ENCODE measurements at regions not wholly inside any gene's neighbourhood (a gene's known extent, or its start where the extent isn't known, plus 50 kb on each side); places are given as distances from the start of the nearest gene placed in this dataset.
"Not testable (repeated sequence)": the region's sequence is repeated elsewhere in the genome, so short reads cannot be mapped to it uniquely, and the experiment has no call there.

- Histone ChIP-seq H3K79me2 (ENCODE audit: low read length) (no peaks in the 10 kb centered on the region), H2AFZ (ENCODE audit: low read length) (no peak overlapping the region), H4K20me1 (ENCODE audit: insufficient read depth, low read depth, low read length) (no peaks in the 10 kb centered on the region), H3K9ac (ENCODE audit: low read length) (no peak overlapping the region), H3K4me2 (ENCODE audit: low read depth, low read length, poor library complexity, severe bottlenecking) (no peak overlapping the region), H3K27ac (ENCODE audit: low read length) (no peak overlapping the region), H3K4me1 (ENCODE audit: low read length) (no peaks in the 10 kb centered on the region), H3K9me3 (ENCODE audit: low read length) (no peaks in the 10 kb centered on the region), H3K27me3 (ENCODE audit: low read length) (no peaks in the 10 kb centered on the region), H3K9me2 (replicated peaks; ENCODE audit: insufficient read depth, low read length) (no peaks in the 10 kb centered on the region), H3K4me3 (ENCODE audit: low read length) (no peak overlapping the region), H3K36me3 (ENCODE audit: insufficient read depth, low read length) (no peaks in the 10 kb centered on the region)
- DNase-seq = no peak
Observed at GRCh38 chr2:10196110-10196892, 73.8 kb downstream of the RRM2 start.

GRCh38 chr2:10196948-10197696, 74.6 kb downstream of the RRM2 start:
- no peak overlapping the region for H3K4me3 ChIP-seq (ENCODE audit: low read length)
- no peaks in the 10 kb centered on the region for H3K9me3 ChIP-seq (ENCODE audit: low read length)
- H3K9ac ChIP-seq (ENCODE audit: low read length) = no peak overlapping the region
- H3K79me2 ChIP-seq (ENCODE audit: low read length) = no peaks in the 10 kb centered on the region
- no peaks in the 10 kb centered on the region for H3K4me1 ChIP-seq (ENCODE audit: low read length)
- H3K4me2 ChIP-seq (ENCODE audit: low read depth, low read length, poor library complexity, severe bottlenecking) = no peak overlapping the region
- H3K36me3 ChIP-seq (ENCODE audit: insufficient read depth, low read length) = no peaks in the 10 kb centered on the region
- no peak overlapping the region for H2AFZ ChIP-seq (ENCODE audit: low read length)
- DNase-seq = no peak
- no peaks in the 10 kb centered on the region for H3K9me2 ChIP-seq (replicated peaks; ENCODE audit: insufficient read depth, low read length)
- H4K20me1 ChIP-seq (ENCODE audit: insufficient read depth, low read depth, low read length) = no peaks in the 10 kb centered on the region
- no peak overlapping the region for H3K27ac ChIP-seq (ENCODE audit: low read length)
- H3K27me3 ChIP-seq (ENCODE audit: low read length) = no peaks in the 10 kb centered on the region

- Histone ChIP-seq H3K36me3 (ENCODE audit: insufficient read depth, low read length) (no peaks in the 10 kb centered on the region), H3K4me3 (ENCODE audit: low read length) (no peak overlapping the region), H4K20me1 (ENCODE audit: insufficient read depth, low read depth, low read length) (no peaks in the 10 kb centered on the region), H3K4me2 (ENCODE audit: low read depth, low read length, poor library complexity, severe bottlenecking) (no peak overlapping the region), H3K9me2 (replicated peaks; ENCODE audit: insufficient read depth, low read length) (no peaks in the 10 kb centered on the region), H2AFZ (ENCODE audit: low read length) (no peak overlapping the region), H3K27me3 (ENCODE audit: low read length) (no peaks in the 10 kb centered on the region), H3K79me2 (ENCODE audit: low read length) (no peaks in the 10 kb centered on the region), H3K27ac (ENCODE audit: low read length) (no peak overlapping the region), H3K9me3 (ENCODE audit: low read length) (no peaks in the 10 kb centered on the region), H3K9ac (ENCODE audit: low read length) (no peak overlapping the region), H3K4me1 (ENCODE audit: low read length) (no peaks in the 10 kb centered on the region)
- no peak for DNase-seq
Observed at GRCh38 chr2:10197697-10198076, 75.1 kb downstream of the RRM2 start.

- H3K36me3 ChIP-seq (ENCODE audit: insufficient read depth, low read length); H3K9me3 ChIP-seq (ENCODE audit: low read length); H3K4me1 ChIP-seq (ENCODE audit: low read length): not testable (repeated sequence)
Observed at GRCh38 chr2:10198482-10198881, 75.9 kb downstream of the RRM2 start.

GRCh38 chr2:10201201-10201600, 78.7 kb downstream of the RRM2 start:
- no peak overlapping the region for H3K27ac ChIP-seq (ENCODE audit: low read length)
- no peak for DNase-seq
- H3K4me3 ChIP-seq (ENCODE audit: low read length) = no peak overlapping the region
- no peaks in the 10 kb centered on the region for H3K4me1 ChIP-seq (ENCODE audit: low read length)
- H3K27me3 ChIP-seq (ENCODE audit: low read length) = no peaks in the 10 kb centered on the region
- no peaks in the 10 kb centered on the region for H3K79me2 ChIP-seq (ENCODE audit: low read length)
- H3K36me3 ChIP-seq (ENCODE audit: insufficient read depth, low read length) = no peaks in the 10 kb centered on the region
- H3K9me3 ChIP-seq (ENCODE audit: low read length) = no peaks in the 10 kb centered on the region
- H4K20me1 ChIP-seq (ENCODE audit: insufficient read depth, low read depth, low read length) = no peaks in the 10 kb centered on the region
- H2AFZ ChIP-seq (ENCODE audit: low read length) = no peak overlapping the region
- no peak overlapping the region for H3K4me2 ChIP-seq (ENCODE audit: low read depth, low read length, poor library complexity, severe bottlenecking)
- H3K9ac ChIP-seq (ENCODE audit: low read length) = no peak overlapping the region
- H3K9me2 ChIP-seq (replicated peaks; ENCODE audit: insufficient read depth, low read length) = no peaks in the 10 kb centered on the region

More at GRCh38 chr2:10198482-10198881, 75.9 kb downstream of the RRM2 start:
- not testable (repeated sequence) for H3K4me2 ChIP-seq (ENCODE audit: low read depth, low read length, poor library complexity, severe bottlenecking); H3K27me3 ChIP-seq (ENCODE audit: low read length); H3K9ac ChIP-seq (ENCODE audit: low read length); H3K79me2 ChIP-seq (ENCODE audit: low read length); DNase-seq; H3K9me2 ChIP-seq (replicated peaks; ENCODE audit: insufficient read depth, low read length); H4K20me1 ChIP-seq (ENCODE audit: insufficient read depth, low read depth, low read length); H2AFZ ChIP-seq (ENCODE audit: low read length); H3K4me3 ChIP-seq (ENCODE audit: low read length); H3K27ac ChIP-seq (ENCODE audit: low read length)

- Histone ChIP-seq H3K9ac (ENCODE audit: low read length) (no peak overlapping the region), H4K20me1 (ENCODE audit: insufficient read depth, low read depth, low read length) (no peaks in the 10 kb centered on the region), H2AFZ (ENCODE audit: low read length) (no peak overlapping the region), H3K9me2 (replicated peaks; ENCODE audit: insufficient read depth, low read length) (no peaks in the 10 kb centered on the region), H3K4me3 (ENCODE audit: low read length) (no peak overlapping the region), H3K4me2 (ENCODE audit: low read depth, low read length, poor library complexity, severe bottlenecking) (no peak overlapping the region), H3K27ac (ENCODE audit: low read length) (no peak overlapping the region), H3K9me3 (ENCODE audit: low read length) (no peaks in the 10 kb centered on the region), H3K4me1 (ENCODE audit: low read length) (no peaks in the 10 kb centered on the region), H3K79me2 (ENCODE audit: low read length) (no peaks in the 10 kb centered on the region), H3K36me3 (ENCODE audit: insufficient read depth, low read length) (no peaks in the 10 kb centered on the region), H3K27me3 (ENCODE audit: low read length) (no peaks in the 10 kb centered on the region)
- DNase-seq = no peak
Observed at GRCh38 chr2:10202131-10202665, 79.7 kb downstream of the RRM2 start.

GRCh38 chr2:10204326-10205161, 82.0 kb downstream of the RRM2 start:
- no peak overlapping the region for H3K4me2 ChIP-seq (ENCODE audit: low read depth, low read length, poor library complexity, severe bottlenecking)
- no peaks in the 10 kb centered on the region for H4K20me1 ChIP-seq (ENCODE audit: insufficient read depth, low read depth, low read length)
- H3K9me3 ChIP-seq (ENCODE audit: low read length) = no peaks in the 10 kb centered on the region
- no peaks in the 10 kb centered on the region for H3K36me3 ChIP-seq (ENCODE audit: insufficient read depth, low read length)
- H3K4me1 ChIP-seq (ENCODE audit: low read length) = no peaks in the 10 kb centered on the region
- no peak overlapping the region for H2AFZ ChIP-seq (ENCODE audit: low read length)
- H3K27me3 ChIP-seq (ENCODE audit: low read length) = no peaks in the 10 kb centered on the region
- H3K27ac ChIP-seq (ENCODE audit: low read length) = no peak overlapping the region
- no peak overlapping the region for H3K9ac ChIP-seq (ENCODE audit: low read length)
- no peaks in the 10 kb centered on the region for H3K9me2 ChIP-seq (replicated peaks; ENCODE audit: insufficient read depth, low read length)
- DNase-seq = no peak
- no peak overlapping the region for H3K4me3 ChIP-seq (ENCODE audit: low read length)
- H3K79me2 ChIP-seq (ENCODE audit: low read length) = no peaks in the 10 kb centered on the region

GRCh38 chr2:10205162-10205475, 82.6 kb downstream of the RRM2 start:
- Histone ChIP-seq H3K9ac (ENCODE audit: low read length) (no peak overlapping the region), H4K20me1 (ENCODE audit: insufficient read depth, low read depth, low read length) (no peaks in the 10 kb centered on the region), H3K27ac (ENCODE audit: low read length) (no peak overlapping the region), H3K79me2 (ENCODE audit: low read length) (no peaks in the 10 kb centered on the region), H3K4me1 (ENCODE audit: low read length) (no peaks in the 10 kb centered on the region), H2AFZ (ENCODE audit: low read length) (no peak overlapping the region), H3K36me3 (ENCODE audit: insufficient read depth, low read length) (no peaks in the 10 kb centered on the region), H3K4me2 (ENCODE audit: low read depth, low read length, poor library complexity, severe bottlenecking) (no peak overlapping the region), H3K9me2 (replicated peaks; ENCODE audit: insufficient read depth, low read length) (no peaks in the 10 kb centered on the region), H3K27me3 (ENCODE audit: low read length) (no peaks in the 10 kb centered on the region), H3K9me3 (ENCODE audit: low read length) (no peaks in the 10 kb centered on the region), H3K4me3 (ENCODE audit: low read length) (no peak overlapping the region)
- DNase-seq = no peak
